Stimulated activated effector memory CD8-positive, alpha-beta T cell treated with anti-CD3 and anti-CD28 coated beads, Interleukin-12 subunit alpha, Interleukin-12 subunit beta, amount 100 ng/mL, for 72 hours (primary cell): ENCODE measurements at regions not wholly inside any gene's neighbourhood (a gene's known extent, or its start where the extent isn't known, plus 50 kb on each side); places are given as distances from the start of the nearest gene placed in this dataset.

Source experiments
- ATAC-seq: fragments of 150-1000 bp; cut with Tn5 transposase; 2 replicates; pipeline ENCODE4 v1.10.0; 2021
- DNase-seq, 2 donors: peaks; one replicate each; pipeline ENCODE4 v3.0.0; 2021 to 2022; ENCODE audit warnings: low spot score in 2 of 2
- H3K27ac Mint-ChIP-seq: one replicate; pipeline ENCODE4 v1.8.0; 2022; ENCODE audit warnings: mild to moderate bottlenecking, mixed read lengths
- H3K36me3 Mint-ChIP-seq: one replicate; pipeline ENCODE4 v1.8.0; 2022; ENCODE audit warnings: mild to moderate bottlenecking, mixed read lengths
- H3K4me1 Mint-ChIP-seq: one replicate; pipeline ENCODE4 v1.8.0; 2022; ENCODE audit warnings: mixed read lengths
- H3K4me3 Mint-ChIP-seq: one replicate; pipeline ENCODE4 v1.8.0; 2022; ENCODE audit warnings: mild to moderate bottlenecking, mixed read lengths
- H3K9me3 Mint-ChIP-seq: one replicate; pipeline ENCODE4 v1.8.0; 2022; ENCODE audit warnings: mixed read lengths

- Mint-ChIP-seq H3K4me1 (peaks cover 7% of the 10 kb centered on the region), H3K36me3 (no peaks in the 10 kb centered on the region), H3K9me3 (no peaks in the 10 kb centered on the region), H3K4me3 (no peak overlapping the region), H3K27ac (no peak overlapping the region)
- ATAC-seq: no peak
- DNase-seq: no peak
Observed at GRCh38 chr16:85453194-85453678, 159.9 kb upstream of the GSE1 start.

DNA sequence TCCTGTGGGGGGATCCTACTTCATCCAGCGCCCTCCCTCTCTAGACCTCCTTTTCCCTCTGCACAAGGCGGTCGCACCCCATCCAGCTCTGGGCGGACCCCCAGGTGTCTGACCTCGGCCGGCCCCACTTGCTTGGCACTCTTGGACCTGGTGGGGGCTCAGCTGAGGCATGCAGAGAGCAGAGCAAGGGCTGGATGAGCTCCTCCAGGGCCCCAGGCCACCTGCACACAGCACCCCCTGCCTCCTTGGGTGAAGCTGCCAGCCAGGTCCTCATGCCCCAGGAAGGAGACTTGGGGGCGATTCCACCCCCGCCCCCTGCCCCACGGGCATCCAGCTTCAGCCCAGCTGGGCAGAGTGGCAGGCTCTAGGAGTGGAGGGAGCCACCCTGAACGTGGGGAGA lies 159.4 kb upstream of the GSE1 start:
- no peaks in the 10 kb centered on the region for H3K9me3 Mint-ChIP-seq
- DNase-seq (no peak), ATAC-seq (no peak)
- H3K36me3 Mint-ChIP-seq: no peaks in the 10 kb centered on the region
- no peak overlapping the region for H3K27ac Mint-ChIP-seq
- peaks cover 3% of the 10 kb centered on the region for H3K4me1 Mint-ChIP-seq
- no peak overlapping the region for H3K4me3 Mint-ChIP-seq

GRCh38 chr16:85454171-85454872 lies 158.8 kb upstream of the GSE1 start:
- DNase-seq (no peak), ATAC-seq (no peak)
- Mint-ChIP-seq H3K9me3 (no peaks in the 10 kb centered on the region), H3K4me3 (no peak overlapping the region), H3K27ac (peak overlapping the region; percentile 8), H3K36me3 (no peaks in the 10 kb centered on the region), H3K4me1 (no peaks in the 10 kb centered on the region)

DNA sequence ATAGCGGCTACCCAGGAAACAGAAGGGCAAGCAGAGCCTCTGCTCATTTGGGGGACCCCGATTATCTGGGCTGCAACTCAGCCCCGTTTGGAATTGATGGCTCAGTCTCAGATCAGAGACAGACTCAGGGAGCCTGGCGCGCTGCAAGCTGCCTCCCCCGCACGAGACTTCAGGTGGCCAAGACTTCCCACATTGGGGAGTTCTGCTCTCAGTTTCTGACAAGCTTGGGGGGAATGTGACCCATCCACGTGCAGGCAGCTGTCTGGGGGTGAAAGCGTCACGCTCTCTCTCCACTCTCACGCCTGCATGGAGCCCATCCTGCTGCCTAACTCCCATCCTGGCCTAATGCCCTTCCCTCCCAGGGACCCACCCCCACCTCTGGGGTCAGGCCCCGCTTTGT lies 157.6 kb upstream of the GSE1 start:
- Mint-ChIP-seq H3K4me1 (no peaks in the 10 kb centered on the region), H3K4me3 (no peak overlapping the region), H3K36me3 (no peaks in the 10 kb centered on the region), H3K27ac (no peak overlapping the region), H3K9me3 (no peaks in the 10 kb centered on the region)
- no peak for ATAC-seq
- no peak for DNase-seq

- no peak for ATAC-seq
Observed at GRCh38 chr16:85457366-85457765, 155.8 kb upstream of the GSE1 start.

GRCh38 chr16:85458968-85459367 lies 154.2 kb upstream of the GSE1 start:
- ATAC-seq (no peak), DNase-seq (no peak)
- Mint-ChIP-seq H3K4me1 (peaks cover 7% of the 10 kb centered on the region), H3K27ac (no peak overlapping the region), H3K4me3 (no peak overlapping the region), H3K9me3 (no peaks in the 10 kb centered on the region), H3K36me3 (no peaks in the 10 kb centered on the region)

More at GRCh38 chr16:85457366-85457765, 155.8 kb upstream of the GSE1 start:
- no peak for DNase-seq
- H3K27ac Mint-ChIP-seq: no peak overlapping the region
- H3K4me3 Mint-ChIP-seq: no peak overlapping the region
- no peaks in the 10 kb centered on the region for H3K9me3 Mint-ChIP-seq
- peaks cover 5% of the 10 kb centered on the region for H3K4me1 Mint-ChIP-seq
- no peaks in the 10 kb centered on the region for H3K36me3 Mint-ChIP-seq

DNA sequence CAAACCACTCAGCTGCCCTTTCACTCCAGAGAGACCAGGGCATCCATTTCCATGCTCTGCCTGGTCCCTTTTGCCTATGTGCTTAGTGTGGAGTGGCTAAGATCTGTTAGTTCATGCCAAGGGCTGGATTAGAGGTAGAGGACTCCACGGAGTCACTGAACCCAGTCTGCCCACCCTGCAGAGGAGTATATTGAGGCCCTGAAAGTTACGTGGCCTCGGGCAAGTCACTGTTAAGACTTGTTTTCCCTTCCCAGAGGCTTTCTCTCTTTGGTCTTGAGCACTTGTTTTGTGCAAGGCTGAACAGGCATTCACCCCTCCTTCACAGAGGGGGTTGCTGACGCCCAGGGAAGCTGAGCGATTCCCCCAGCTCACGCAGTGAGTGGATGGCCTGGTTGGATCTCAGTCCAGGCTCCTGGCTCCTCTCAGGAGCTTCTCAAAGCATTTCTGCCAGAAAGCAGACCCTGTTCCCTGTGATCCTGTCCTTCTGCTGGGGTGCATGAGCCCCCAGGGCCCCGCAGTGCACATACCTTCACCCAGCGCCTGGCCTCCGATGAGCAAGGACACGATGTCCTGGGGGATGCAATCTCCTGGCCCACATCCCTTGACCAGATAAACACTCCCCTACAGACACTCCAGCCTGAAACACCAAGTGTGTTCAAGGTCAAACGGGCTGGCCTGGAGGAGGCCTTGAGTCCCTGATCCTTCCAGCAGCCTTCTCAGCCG lies 153.4 kb upstream of the GSE1 start:
- Mint-ChIP-seq H3K4me1 (peaks cover 7% of the 10 kb centered on the region), H3K9me3 (no peaks in the 10 kb centered on the region), H3K36me3 (no peaks in the 10 kb centered on the region), H3K27ac (no peak overlapping the region), H3K4me3 (no peak overlapping the region)
- no peak for DNase-seq
- no peak for ATAC-seq

DNA sequence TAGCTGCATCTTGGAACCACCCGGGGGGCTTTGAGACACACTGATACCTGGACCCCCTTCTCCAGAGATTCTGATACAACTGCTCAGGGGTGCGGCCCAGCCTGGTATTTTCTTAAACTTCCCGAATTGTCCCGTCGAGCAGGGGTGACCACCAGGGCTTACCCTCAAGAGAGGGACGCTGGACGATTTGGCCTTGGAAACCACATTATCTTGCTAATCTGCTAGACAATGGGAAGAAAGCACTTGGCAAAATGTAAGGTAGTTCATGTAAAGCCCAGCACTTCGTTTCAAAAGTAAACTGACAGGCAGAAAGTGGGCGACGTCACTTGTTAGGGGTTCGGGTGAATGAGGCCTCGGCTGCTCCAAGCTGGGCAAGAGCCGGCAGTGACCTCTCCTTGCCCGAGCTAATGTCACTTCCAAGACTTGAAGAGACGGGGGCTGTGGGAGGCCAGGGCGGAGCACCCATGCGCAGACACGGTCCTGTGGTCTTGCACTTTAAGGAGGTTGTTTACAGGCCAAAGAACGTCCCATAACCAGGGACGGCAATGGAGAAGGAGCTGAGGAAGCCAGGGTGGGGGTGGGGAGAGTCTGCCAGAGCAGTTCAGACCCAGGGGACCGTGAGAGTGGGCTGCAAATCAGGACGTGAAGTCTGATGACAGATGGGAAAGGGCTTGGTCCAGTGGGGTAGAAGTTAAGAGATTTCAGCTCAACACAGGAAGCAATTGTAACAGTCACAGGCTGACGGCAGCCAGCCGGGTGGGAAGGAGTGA lies 152.7 kb upstream of the GSE1 start:
- Mint-ChIP-seq H3K36me3 (no peaks in the 10 kb centered on the region), H3K9me3 (no peaks in the 10 kb centered on the region), H3K27ac (no peak overlapping the region), H3K4me3 (no peak overlapping the region), H3K4me1 (peaks cover 7% of the 10 kb centered on the region)
- DNase-seq (no peak), ATAC-seq (no peak)

- Mint-ChIP-seq H3K4me3 (peak overlapping the region; percentile 60), H3K9me3 (no peaks in the 10 kb centered on the region), H3K36me3 (no peaks in the 10 kb centered on the region), H3K27ac (no peak overlapping the region), H3K4me1 (peaks cover 7% of the 10 kb centered on the region)
- DNase-seq (no peak), ATAC-seq (no peak)
Observed at GRCh38 chr16:85461022-85461813, 151.9 kb upstream of the GSE1 start.

DNA sequence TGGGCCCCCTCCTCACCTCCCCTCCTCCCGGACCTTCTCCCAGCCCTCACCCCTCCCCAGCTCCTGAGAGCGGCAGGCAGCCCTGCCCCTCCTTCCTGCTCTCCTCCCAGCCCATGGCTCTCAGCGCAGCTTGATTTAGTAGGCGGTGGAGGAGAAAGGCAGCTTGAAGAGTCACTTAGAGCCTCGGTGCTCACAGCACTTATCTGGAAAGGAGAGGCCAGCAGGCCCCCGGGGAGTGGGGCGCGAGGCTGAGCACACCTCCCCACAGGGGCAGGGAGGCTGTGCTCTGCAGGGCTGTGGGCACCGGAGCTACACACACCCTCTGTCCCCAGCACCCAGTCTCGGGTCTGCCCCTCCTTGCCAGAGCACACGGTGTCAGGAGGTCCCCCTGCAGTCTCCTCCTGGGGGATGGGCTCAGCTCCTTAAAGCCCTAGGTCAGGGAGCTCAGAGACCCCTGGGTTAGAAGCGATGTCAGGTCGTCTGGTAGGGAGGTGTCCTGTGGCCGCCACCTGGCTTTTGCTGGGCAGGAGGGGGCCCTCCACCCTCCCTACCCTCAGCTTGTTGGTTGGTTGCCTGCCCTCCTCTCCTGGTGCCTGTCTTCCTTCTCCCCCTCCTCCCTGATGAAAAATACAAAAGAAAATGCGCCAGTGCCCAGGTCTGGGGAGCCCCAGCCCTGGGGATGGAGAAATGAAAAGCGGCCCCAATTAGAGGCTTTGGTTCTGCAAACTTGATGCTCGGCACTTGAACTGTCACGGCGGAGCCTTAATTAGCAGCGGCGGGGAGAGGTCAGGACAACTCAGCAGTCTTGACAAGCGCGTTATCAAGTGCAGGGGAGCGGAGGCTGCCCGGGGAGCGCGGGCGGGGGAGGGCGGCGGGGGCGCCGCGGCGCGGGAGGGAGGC lies 151.1 kb upstream of the GSE1 start:
- no peak for DNase-seq
- no peaks in the 10 kb centered on the region for H3K36me3 Mint-ChIP-seq
- no peak overlapping the region for H3K27ac Mint-ChIP-seq
- peaks cover 7% of the 10 kb centered on the region for H3K4me1 Mint-ChIP-seq
- H3K4me3 Mint-ChIP-seq: peak overlapping the region; percentile 60
- H3K9me3 Mint-ChIP-seq: no peaks in the 10 kb centered on the region
- ATAC-seq: peak; percentile 41

- DNase-seq (no peak), ATAC-seq (no peak)
- H3K27ac Mint-ChIP-seq: no peak overlapping the region
- H3K36me3 Mint-ChIP-seq: no peaks in the 10 kb centered on the region
- peaks cover 7% of the 10 kb centered on the region for H3K4me1 Mint-ChIP-seq
- H3K9me3 Mint-ChIP-seq: no peaks in the 10 kb centered on the region
- H3K4me3 Mint-ChIP-seq: peak overlapping the region; percentile 60
Observed at GRCh38 chr16:85462714-85463611, 150.2 kb upstream of the GSE1 start.

GRCh38 chr16:85463672-85464382 lies 149.3 kb upstream of the GSE1 start:
- no peak for DNase-seq
- no peak for ATAC-seq
- Mint-ChIP-seq H3K27ac (no peak overlapping the region), H3K4me3 (no peak overlapping the region), H3K9me3 (no peaks in the 10 kb centered on the region), H3K36me3 (no peaks in the 10 kb centered on the region), H3K4me1 (peaks cover 7% of the 10 kb centered on the region)
